Aorta (tissue), 5 donors: ENCODE measurements at regions not wholly inside any gene's neighbourhood (a gene's known extent, or its start where the extent isn't known, plus 50 kb on each side); places are given as distances from the start of the nearest gene placed in this dataset.
"Not testable (repeated sequence)": the region's sequence is repeated elsewhere in the genome, so short reads cannot be mapped to it uniquely, and the experiment has no call there.

ENCODE experiments used
- ATAC-seq: fragments of 200-7000 bp; cut with Tn5 transposase; one replicate; pipeline ENCODE4 v1.9.1; 2022; ENCODE audit warnings: moderate library complexity; ENCODE audit not compliant: low FRiP score
- DNase-seq, 2 donors: peaks; one replicate each; pipeline ENCODE4 v3.0.0-alpha.2; 2020
- H3K27ac ChIP-seq, 2 donors: one replicate each; pipeline ENCODE4 v1.5.1; 2013; ENCODE audit warnings: low read length in 2 of 2, mild to moderate bottlenecking in 2 of 2, moderate library complexity in 2 of 2, control low read depth in 1 of 2, inconsistent platforms in 1 of 2, low read depth in 1 of 2
- H3K27me3 ChIP-seq, 2 donors: one replicate each; pipeline ENCODE4 v1.6.1; 2013; ENCODE audit warnings: control low read depth in 1 of 2, low read length in 1 of 2, mild to moderate bottlenecking in 1 of 2, moderate library complexity in 1 of 2; ENCODE audit not compliant: insufficient read depth in 2 of 2, control insufficient read depth in 1 of 2
- H3K36me3 ChIP-seq, 2 donors: one replicate each; pipeline ENCODE4 v1.6.1; 2013; ENCODE audit warnings: control low read depth in 1 of 2, low read length in 1 of 2, mild to moderate bottlenecking in 1 of 2; ENCODE audit not compliant: insufficient read depth in 2 of 2, control insufficient read depth in 1 of 2
- H3K4me1 ChIP-seq, 2 donors: one replicate each; pipeline ENCODE4 v1.6.1; 2013; ENCODE audit warnings: low read length in 2 of 2, control low read depth in 1 of 2, mild to moderate bottlenecking in 1 of 2, moderate library complexity in 1 of 2; ENCODE audit not compliant: insufficient read depth in 2 of 2, control insufficient read depth in 1 of 2
- H3K4me3 ChIP-seq, 2 donors: one replicate each; pipeline ENCODE4 v1.5.1; 2013; ENCODE audit warnings: low read length in 2 of 2, control low read depth in 1 of 2, mild to moderate bottlenecking in 1 of 2
- H3K9me3 ChIP-seq: one replicate; pipeline ENCODE4 v1.6.1; 2013; ENCODE audit warnings: mild to moderate bottlenecking, low read length; ENCODE audit not compliant: control insufficient read depth
- WGBS, 2 donors: extraction: QIAGEN DNeasy Blood & Tissue Kit; methylation state at CpG; one replicate each; pipeline ENCODE4 v1.1.7; 2013; 5-methylcytosine and 5-hydroxymethylcytosine counted together
- intact Hi-C, 2 donors: fragments of 100-400 bp; cut with DNase I; formaldehyde crosslinking; loops; one replicate each; pipeline versions ENCODE4 v1.14.2 to v1.15.0; 2022
- donor health status: healthy with polysubstance abuse.
- donor health status: Bipolar disorder and iron deficiency.
- donor health status: DM: no; HTN: no; CAD: no.
- donor health status: DM: no; HTN: no; CAD: no.
- donor health status: DM: yes; HTN: yes; CAD: no.

DNA sequence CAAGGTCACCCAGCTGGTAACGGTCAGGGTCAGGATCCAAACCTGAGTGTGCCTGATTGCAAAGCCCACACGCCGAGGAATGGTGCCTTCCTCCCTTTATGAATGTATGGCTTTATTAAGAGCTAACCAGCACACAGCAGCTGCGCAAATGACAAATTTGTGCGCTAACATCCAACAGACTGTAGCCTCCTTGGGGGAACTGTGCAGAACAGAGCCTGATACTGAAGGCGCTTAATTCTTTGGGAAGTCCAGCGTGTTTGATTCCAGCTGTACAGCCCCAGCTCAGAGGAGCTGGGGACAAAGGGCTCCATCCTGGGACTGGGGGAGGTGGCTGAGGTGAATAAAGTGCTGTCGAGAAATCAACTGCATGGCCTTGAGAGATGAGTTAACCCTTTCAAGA lies 75.7 kb upstream of the JARID2 start:
- intact Hi-C loops: no loop called here
- 89 to 92% methylated on average over 8 of the region's 8 CpGs for WGBS, 2 donors
- no peak overlapping the region for H3K4me3 ChIP-seq
- H3K27ac ChIP-seq: no peak overlapping the region
- H3K27me3 ChIP-seq: no peaks in the 10 kb centered on the region
- DNase-seq: no peak
- no peak for ATAC-seq
- H3K9me3 ChIP-seq: no peaks in the 10 kb centered on the region
- no peaks in the 10 kb centered on the region for H3K36me3 ChIP-seq
- no peaks in the 10 kb centered on the region for H3K4me1 ChIP-seq

DNA sequence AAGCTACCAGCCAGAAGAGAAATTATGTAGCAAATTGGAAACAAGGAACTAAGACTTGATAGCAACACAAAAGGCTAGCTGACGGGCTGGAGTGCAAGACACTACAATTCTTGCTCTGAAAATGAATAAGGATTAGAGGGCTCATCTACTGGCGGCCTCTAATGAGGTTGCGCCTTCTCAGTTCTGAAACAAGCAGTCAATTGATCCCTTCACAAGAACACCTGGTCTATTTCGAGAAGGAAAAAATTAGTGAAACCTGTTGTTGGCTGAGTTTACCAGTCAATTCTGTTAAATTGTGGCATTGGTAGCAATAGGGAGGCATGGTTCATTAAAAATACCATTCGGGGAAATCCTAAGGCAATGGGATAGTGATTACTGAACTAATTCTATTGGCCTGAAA lies 74.8 kb upstream of the JARID2 start:
- H3K27me3 ChIP-seq: no peaks in the 10 kb centered on the region
- H3K9me3 ChIP-seq: no peaks in the 10 kb centered on the region
- 90 to 93% methylated on average over 5 of the region's 5 CpGs for WGBS, 2 donors
- ATAC-seq (no peak), DNase-seq (no peak)
- no peak overlapping the region for H3K27ac ChIP-seq
- intact Hi-C loops: no loop called here
- no peaks in the 10 kb centered on the region for H3K36me3 ChIP-seq
- no peak overlapping the region for H3K4me3 ChIP-seq
- H3K4me1 ChIP-seq: no peaks in the 10 kb centered on the region

DNA sequence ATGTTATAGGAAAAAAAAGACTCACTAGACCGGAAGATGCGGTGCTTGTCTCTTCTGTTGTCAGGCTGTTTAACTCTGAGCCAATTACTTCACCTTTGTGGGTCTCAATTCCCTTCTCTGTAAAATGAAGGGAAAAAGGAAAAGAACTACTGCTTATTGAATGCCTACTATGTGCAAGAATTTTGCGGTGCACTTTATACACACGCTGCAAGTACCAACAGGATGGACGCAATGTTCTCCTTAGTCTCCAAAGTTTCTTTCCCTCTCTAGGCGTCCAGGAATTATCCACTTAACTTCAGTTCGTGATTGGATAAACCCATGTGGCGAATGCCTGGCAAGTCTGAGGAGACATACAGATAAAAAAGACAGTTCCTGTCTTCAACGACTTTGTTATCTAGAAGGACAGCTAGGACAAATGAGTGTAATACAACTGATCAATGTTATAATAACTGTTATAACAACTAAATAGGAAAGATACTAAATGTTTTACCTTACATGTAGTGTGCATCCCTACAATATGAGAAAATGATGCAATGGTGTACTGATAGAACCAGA lies 69.0 kb upstream of the JARID2 start:
- DNase-seq (no peak), ATAC-seq (no peak)
- 88 to 90% methylated on average over 9 of the region's 9 CpGs for WGBS, 2 donors
- H3K36me3 ChIP-seq: no peaks in the 10 kb centered on the region
- no peak overlapping the region for H3K4me3 ChIP-seq
- H3K9me3 ChIP-seq: no peaks in the 10 kb centered on the region
- H3K4me1 ChIP-seq: no peaks in the 10 kb centered on the region
- H3K27me3 ChIP-seq: no peaks in the 10 kb centered on the region
- intact Hi-C loops: no loop called here
- no peak overlapping the region for H3K27ac ChIP-seq

DNA sequence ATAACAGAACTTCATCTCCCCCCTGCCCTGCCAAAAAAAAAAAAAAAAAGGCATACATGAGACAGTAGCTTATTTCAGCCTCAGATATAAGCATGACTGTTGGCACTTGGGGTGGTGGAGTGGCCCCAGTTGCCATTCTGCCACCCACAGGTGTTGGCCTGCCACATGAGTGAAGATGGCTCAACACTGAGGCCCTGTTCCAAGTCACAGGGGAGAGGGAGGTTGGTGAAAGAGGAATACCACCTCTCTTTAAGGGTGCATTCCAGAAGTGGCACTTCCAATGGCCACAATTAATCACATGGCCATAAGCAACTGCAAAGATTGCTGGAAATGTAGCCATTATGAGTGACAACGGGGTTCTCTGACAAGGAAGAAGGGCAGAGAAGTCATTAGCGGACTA lies 61.9 kb upstream of the JARID2 start:
- H3K9me3 ChIP-seq: no peaks in the 10 kb centered on the region
- H3K27ac ChIP-seq: no peak overlapping the region
- WGBS, 2 donors: 88 to 91% methylated on average over 2 of the region's 2 CpGs
- H3K36me3 ChIP-seq: no peaks in the 10 kb centered on the region
- intact Hi-C loops: no loop called here
- DNase-seq (no peak), ATAC-seq (no peak)
- H3K4me3 ChIP-seq: no peak overlapping the region
- no peaks in the 10 kb centered on the region for H3K4me1 ChIP-seq
- H3K27me3 ChIP-seq: no peaks in the 10 kb centered on the region

DNA sequence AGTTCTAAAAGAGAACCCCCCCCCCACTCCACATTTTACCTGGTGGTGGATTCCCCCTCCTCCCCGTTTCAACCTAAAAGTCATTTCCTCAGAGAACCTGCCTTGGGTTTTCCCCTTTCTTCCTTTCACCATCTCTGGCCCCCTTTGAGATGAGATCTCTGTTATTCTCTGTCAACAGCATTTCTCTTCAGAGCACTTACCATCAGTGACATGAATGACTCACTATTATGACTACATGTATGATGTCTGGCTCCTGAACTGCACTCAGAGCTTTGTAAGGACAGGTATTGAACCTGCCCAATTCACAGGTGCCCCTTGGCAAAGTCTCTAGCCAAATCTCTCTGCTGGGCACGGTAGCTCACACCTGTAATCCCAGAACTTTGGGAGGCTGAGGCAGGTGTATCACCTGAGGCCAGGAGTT lies 61.4 kb upstream of the JARID2 start:
- WGBS, 2 donors: 82 to 83% methylated on average over 2 of the region's 2 CpGs
- Histone ChIP-seq H3K9me3 (no peaks in the 10 kb centered on the region), H3K36me3 (no peaks in the 10 kb centered on the region), H3K4me1 (no peaks in the 10 kb centered on the region), H3K27me3 (no peaks in the 10 kb centered on the region), H3K4me3 (no peak overlapping the region), H3K27ac (no peak overlapping the region)
- ATAC-seq: no peak
- no peak for DNase-seq
- intact Hi-C loops: no loop called here

DNA sequence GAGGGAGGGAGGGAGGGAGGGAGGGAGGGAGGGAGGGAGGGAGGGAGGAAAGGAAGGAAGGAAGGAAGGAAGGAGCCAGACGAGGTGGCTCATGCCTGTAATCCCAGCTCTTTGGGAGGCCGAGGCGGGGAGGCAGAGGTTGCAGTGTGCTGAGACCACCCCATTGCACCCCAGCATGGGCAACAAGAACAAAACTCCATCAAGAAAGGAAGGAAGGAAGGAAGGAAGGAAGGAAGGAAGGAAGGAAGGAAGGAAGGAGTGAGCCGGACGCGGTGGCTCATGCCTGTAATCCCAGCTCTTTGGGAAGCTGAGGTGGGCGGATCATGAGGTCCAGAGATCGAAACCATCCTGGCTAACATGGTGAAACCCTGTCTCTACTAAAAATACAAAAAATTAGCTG lies 60.8 kb upstream of the JARID2 start:
- DNase-seq, intact Hi-C loops, H3K27me3 ChIP-seq, H3K9me3 ChIP-seq, ATAC-seq, H3K36me3 ChIP-seq, H3K4me3 ChIP-seq, H3K4me1 ChIP-seq, H3K27ac ChIP-seq: not testable (repeated sequence)
- WGBS, 2 donors: 88 to 89% methylated on average over 8 of the region's 8 CpGs

DNA sequence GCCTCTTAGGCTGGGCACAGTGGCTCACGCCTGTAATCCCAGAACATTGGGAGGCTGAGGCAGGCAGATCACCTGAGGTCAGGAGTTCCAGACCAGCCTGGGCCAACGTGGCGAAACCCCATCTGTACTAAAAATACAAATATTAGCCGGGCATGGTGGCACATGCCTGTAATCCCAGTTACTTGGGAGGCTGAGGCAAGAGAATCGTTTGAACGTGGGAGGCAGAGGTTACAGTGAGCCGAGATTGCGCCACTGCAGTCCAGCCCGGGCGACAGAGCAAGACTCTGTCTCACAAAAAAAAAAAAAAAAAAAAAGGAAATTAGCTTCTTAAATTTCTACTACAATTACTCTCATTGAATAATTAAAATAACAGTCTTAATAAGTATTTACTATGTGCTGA lies 52.4 kb upstream of the JARID2 start:
- H3K36me3 ChIP-seq, H3K27me3 ChIP-seq, H3K27ac ChIP-seq, H3K9me3 ChIP-seq, H3K4me1 ChIP-seq, intact Hi-C loops, DNase-seq, H3K4me3 ChIP-seq, ATAC-seq: not testable (repeated sequence)
- WGBS, 2 donors: 89 to 91% methylated on average over 10 of the region's 10 CpGs

DNA sequence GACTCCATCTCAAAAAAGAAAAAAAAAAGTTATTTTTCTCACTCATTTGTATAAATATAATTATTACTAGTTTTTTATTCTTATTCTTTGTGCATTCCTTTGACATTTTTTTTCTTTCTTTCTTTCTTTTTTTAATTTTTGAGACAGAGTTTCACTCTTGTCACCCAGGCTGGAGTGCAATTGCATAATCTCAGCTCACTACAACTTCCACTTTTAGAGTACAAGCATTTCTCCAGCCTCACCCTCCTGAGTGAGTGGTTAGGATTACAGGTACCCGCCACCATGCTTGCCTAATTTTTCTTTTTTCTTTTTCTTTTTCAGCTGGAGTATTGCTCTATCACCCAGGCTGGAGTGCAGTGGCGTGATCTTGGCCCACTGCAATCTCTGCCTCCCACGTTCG lies 51.4 kb upstream of the JARID2 start:
- ATAC-seq: no peak
- DNase-seq: no peak
- H3K27me3 ChIP-seq: no peaks in the 10 kb centered on the region
- intact Hi-C loops: no loop called here
- no peaks in the 10 kb centered on the region for H3K4me1 ChIP-seq
- no peak overlapping the region for H3K4me3 ChIP-seq
- H3K36me3 ChIP-seq: no peaks in the 10 kb centered on the region
- H3K27ac ChIP-seq: no peak overlapping the region
- 92 to 95% methylated on average over 4 of the region's 4 CpGs for WGBS, 2 donors
- no peaks in the 10 kb centered on the region for H3K9me3 ChIP-seq
